K562 (cell line): ENCODE measurements at regions not wholly inside any gene's neighbourhood (a gene's known extent, or its start where the extent isn't known, plus 50 kb on each side); places are given as distances from the start of the nearest gene placed in this dataset.

Experiments used
- ATAC-seq: fragments of 200-7000 bp; cut with Tn5 transposase; 3 replicates; pipeline ENCODE4 v1.9.1; 2020; ENCODE audit warnings: moderate library complexity
- BruUV-seq: library from RNA; stranded (reverse); fragments of 400-500 nt; replicated peaks from 2 replicates; lab custom pipeline; 2021; lab: Mats Ljungman, UMichigan
- CTCF ChIA-PET: fragments of 300-600 bp; formaldehyde crosslinking; extraction: SDS; loops from one replicate; lab custom pipeline; 2021; ENCODE audit warnings: low intra/inter-chr PET ratio; lab: Yijun Ruan, JAX
- POLR2A ChIA-PET: fragments of 300-600, 350-650 bp; sonication (Branson Sonifier 250); formaldehyde crosslinking; extraction: SDS; loops from one replicate; lab custom pipeline; 2021; ENCODE audit warnings: antibody characterized with exemption, inconsistent platforms; lab: Yijun Ruan, JAX
- DNase-seq, 4 experiments: peaks; one replicate each; pipeline versions ENCODE4 v3.0.0 to v3.0.0-alpha.2; 2011 to 2018; ENCODE audit warnings: low spot score in 3 of 4, mixed read lengths in 3 of 4; ENCODE audit errors: extremely low read depth in 1 of 4
- FAIRE-seq: peaks from 2 replicates; lab custom pipeline; 2011; peaks lifted over from hg19 to GRCh38; lab: Jason Lieb, UNC
- H2AFZ ChIP-seq: 2 replicates; pipeline ENCODE4 v1.6.0; 2011; ENCODE audit warnings: low read depth, low read length, control low read depth, inconsistent platforms
- H3K27ac ChIP-seq: fragments of 200-600 bp; 3 replicates; pipeline ENCODE4 v1.8.0; 2011; ENCODE audit warnings: low read depth, mild to moderate bottlenecking, control low read depth, inconsistent platforms, low read length, moderate library complexity, mixed read lengths; ENCODE audit errors: extremely low read depth
- H3K27me3 ChIP-seq, 2 experiments: fragments of 300-600 bp in 1 of 2; 2 replicates in 1 of 2; 3 replicates in 1 of 2; pipeline versions ENCODE4 v1.6.0 to v1.8.0; 2011; ENCODE audit warnings: inconsistent platforms in 2 of 2, low read length in 2 of 2, mild to moderate bottlenecking in 1 of 2, mixed read lengths in 1 of 2, moderate library complexity in 1 of 2; ENCODE audit not compliant: control insufficient read depth in 2 of 2, insufficient read depth in 2 of 2
- H3K36me3 ChIP-seq: fragments of 300-600 bp; 3 replicates; pipeline ENCODE4 v1.8.0; 2011; ENCODE audit warnings: mild to moderate bottlenecking, low read length, inconsistent platforms; ENCODE audit not compliant: control insufficient read depth, insufficient read depth
- H3K4me1 ChIP-seq, 2 experiments: fragments of 200-600 bp in 1 of 2; replicated peaks in 1 of 2; 2 replicates in 1 of 2; 3 replicates in 1 of 2; pipeline versions ENCODE4 v1.5.1 to v1.8.0; 2011; ENCODE audit warnings: inconsistent platforms in 2 of 2, low read length in 2 of 2, mild to moderate bottlenecking in 1 of 2, mixed read lengths in 1 of 2, moderate library complexity in 1 of 2; ENCODE audit not compliant: control insufficient read depth in 2 of 2, insufficient read depth in 2 of 2
- H3K4me2 ChIP-seq: 2 replicates; pipeline ENCODE4 v1.6.1; 2011; ENCODE audit warnings: low read length, control low read depth, inconsistent platforms, mixed read lengths; ENCODE audit not compliant: insufficient read depth
- H3K4me3 ChIP-seq: fragments of 200-600 bp; sonication (generic), shearing (Covaris generic); 2 replicates; pipeline ENCODE4 v1.5.1; 2016; ENCODE audit warnings: control low read depth, inconsistent platforms
- H3K79me2 ChIP-seq: fragments of 200-600 bp; 3 replicates; pipeline ENCODE4 v1.8.0; 2011; ENCODE audit warnings: low read length, inconsistent platforms; ENCODE audit not compliant: control insufficient read depth, insufficient read depth
- H3K9ac ChIP-seq, 2 experiments: 2 replicates each; pipeline versions ENCODE4 v1.6.0 to v1.6.1; 2011; ENCODE audit warnings: low read depth in 2 of 2, low read length in 2 of 2, control low read depth in 1 of 2, inconsistent platforms in 1 of 2, mild to moderate bottlenecking in 1 of 2, mixed read lengths in 1 of 2; ENCODE audit not compliant: insufficient read depth in 1 of 2
- H3K9me1 ChIP-seq: one replicate; pipeline ENCODE4 v1.6.0; 2011; ENCODE audit warnings: inconsistent platforms, mild to moderate bottlenecking, low read length, moderate library complexity; ENCODE audit not compliant: control insufficient read depth, insufficient read depth
- H3K9me3 ChIP-seq: replicated peaks from 2 replicates; pipeline ENCODE4 v1.5.1; 2011; ENCODE audit warnings: low read depth, low read length, inconsistent platforms; ENCODE audit not compliant: control insufficient read depth, insufficient read depth
- H4K20me1 ChIP-seq: replicated peaks from 2 replicates; pipeline ENCODE4 v1.6.1; 2011; ENCODE audit warnings: low read length, inconsistent platforms, mixed read lengths; ENCODE audit not compliant: control insufficient read depth, insufficient read depth
- CBX8 ChIP-seq: fragments of 200-600 bp; sonication (generic); IDR thresholded peaks from 2 replicates; pipeline ENCODE4 v1.6.1; 2012; ENCODE audit warnings: borderline replicate concordance, mixed run types, low read depth, mild to moderate bottlenecking, moderate library complexity, mixed read lengths, low read length, control low read depth, inconsistent platforms; ENCODE audit not compliant: poor library complexity, severe bottlenecking; ENCODE audit errors: extremely low read depth
- RBM25 ChIP-seq: fragments of 200-400 bp; formaldehyde crosslinking; IDR thresholded peaks from 2 replicates; pipeline ENCODE4 v1.6.1; 2018; ENCODE audit warnings: low read length, low read depth, moderate library complexity; ENCODE audit not compliant: severe bottlenecking
- WGBS: fragments of 100-300 bp; shearing (Covaris generic); methylation state at CpG from one replicate; pipeline ENCODE4 v1.1.6; 2016; ENCODE audit warnings: low coverage, mixed read lengths; ENCODE audit not compliant: insufficient coverage; ENCODE audit errors: missing lambda C conversion rate; 5-methylcytosine and 5-hydroxymethylcytosine counted together
- in situ Hi-C: fragments of 300-500 bp; cut with MboI; formaldehyde crosslinking; loops from 4 replicates; pipeline ENCODE4 v1.15.0; 2018; ENCODE audit warnings: inconsistent platforms, mixed read lengths
- intact Hi-C: fragments of 100-400 bp; cut with micrococcal nuclease; formaldehyde crosslinking; loops from 2 replicates; pipeline ENCODE4 v1.14.2; 2022
- TF ChIP-seq, protein P1 (sequence below), 2 experiments: fragments of 450-650 bp in 1 of 2; sonication (generic) in 1 of 2; formaldehyde crosslinking in 1 of 2; IDR thresholded peaks in 1 of 2; conservative IDR thresholded peaks in 1 of 2; 2 replicates each; pipeline versions ENCODE4 v1.6.1 to v1.8.1; 2016 to 2023; ENCODE audit warnings: mild to moderate bottlenecking in 2 of 2, moderate library complexity in 2 of 2, inconsistent platforms in 1 of 2, missing genetic modification reagents in 1 of 2

DNA sequence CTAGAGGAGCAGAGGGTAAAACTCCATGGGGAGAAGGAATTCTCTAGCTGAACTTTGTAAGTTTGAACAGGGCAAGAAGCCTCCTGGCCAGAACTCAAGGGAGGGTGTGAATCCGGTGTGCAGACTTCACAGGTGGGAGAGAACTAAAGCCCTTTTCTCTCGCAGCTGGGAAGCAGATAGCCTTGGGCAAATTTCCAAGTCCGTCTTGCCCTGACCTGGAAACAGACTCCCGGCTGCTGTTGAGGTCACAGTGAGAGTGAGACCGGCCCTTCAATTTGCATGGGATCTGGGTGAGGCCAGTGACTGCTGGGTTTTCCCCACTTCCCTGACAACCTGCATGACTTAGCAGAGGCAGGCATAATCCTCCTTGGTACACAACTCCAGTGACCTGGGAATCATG lies 94.5 kb upstream of the ZNF827 start:
- Histone ChIP-seq H3K27me3 (no peaks in the 10 kb centered on the region), H3K36me3 (no peaks in the 10 kb centered on the region), H3K79me2 (no peaks in the 10 kb centered on the region), H2AFZ (no peak overlapping the region), H3K9ac (no peak overlapping the region)
- intact Hi-C loops, result no loop called here
- no peak for DNase-seq
- no peak for TF ChIP-seq CBX8
- TF ChIP-seq, protein P1, sequence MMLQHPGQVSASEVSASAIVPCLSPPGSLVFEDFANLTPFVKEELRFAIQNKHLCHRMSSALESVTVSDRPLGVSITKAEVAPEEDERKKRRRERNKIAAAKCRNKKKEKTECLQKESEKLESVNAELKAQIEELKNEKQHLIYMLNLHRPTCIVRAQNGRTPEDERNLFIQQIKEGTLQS (IDR thresholded peaks at IDR 0.05), result no peak
- TF ChIP-seq, protein P1 (CRISPR knock-in tag; conservative IDR thresholded peaks at IDR 0.05), result no peak
- TF ChIP-seq RBM25, result no peak
- TF ChIP-seq, all 486 proteins: peak for 0
- H3K4me1 ChIP-seq, result no peaks in the 10 kb centered on the region
- no peaks in the 10 kb centered on the region for H3K9me1 ChIP-seq
- no peak overlapping the region for H3K4me2 ChIP-seq
- BruUV-seq, result no TSS peak
- H3K27ac ChIP-seq, result no peak overlapping the region
- no peak overlapping the region for H3K4me3 ChIP-seq
- no peak for ATAC-seq
- no peaks in the 10 kb centered on the region for H4K20me1 ChIP-seq
- FAIRE-seq, result no peak
- no peaks in the 10 kb centered on the region for H3K9me3 ChIP-seq
- 0% methylated on average over 5 of the region's 5 CpGs for WGBS
- ChIA-PET CTCF (no interaction called here), POLR2A (no interaction called here)
- in situ Hi-C loops, result no loop called here
